Neural cell (in vitro differentiated cells): ENCODE measurements at regions not wholly inside any gene's neighbourhood (a gene's known extent, or its start where the extent isn't known, plus 50 kb on each side); places are given as distances from the start of the nearest gene placed in this dataset.

Experiments
- H2AFZ ChIP-seq: fragments of 200-600, 300-800 bp; sonication (generic), shearing (Covaris generic); 2 replicates; pipeline ENCODE4 v1.6.0; 2014; ENCODE audit warnings: low read depth, mild to moderate bottlenecking, antibody characterized with exemption, low read length, moderate library complexity
- H3F3A ChIP-seq: fragments of 200-600 bp; shearing (Covaris generic); 2 replicates; pipeline ENCODE4 v1.6.1; 2016; ENCODE audit warnings: mild to moderate bottlenecking, moderate library complexity, mixed read lengths, antibody characterized with exemption, low read length; ENCODE audit not compliant: insufficient read depth, poor library complexity, severe bottlenecking
- H3K27ac ChIP-seq: fragments of 200-600, 300-800 bp; sonication (generic), shearing (Covaris generic); 2 replicates; pipeline ENCODE4 v1.5.1; 2014; ENCODE audit warnings: mild to moderate bottlenecking, low read length, moderate library complexity
- H3K27me3 ChIP-seq: fragments of 300-800, 200-600 bp; sonication (generic), shearing (Covaris generic); 2 replicates; pipeline ENCODE4 v1.6.0; 2014; ENCODE audit warnings: mild to moderate bottlenecking, low read depth, low read length, moderate library complexity; ENCODE audit not compliant: insufficient read depth
- H3K36me3 ChIP-seq: fragments of 300-800, 200-600 bp; sonication (generic), shearing (Covaris generic); 2 replicates; pipeline ENCODE4 v1.5.1; 2014; ENCODE audit warnings: mild to moderate bottlenecking, antibody characterized with exemption, low read length, moderate library complexity; ENCODE audit not compliant: insufficient read depth
- H3K4me2 ChIP-seq: fragments of 300-800, 200-600 bp; sonication (generic), shearing (Covaris generic); 2 replicates; pipeline ENCODE4 v1.6.0; 2014; ENCODE audit warnings: mild to moderate bottlenecking, low read length
- H3K4me3 ChIP-seq: fragments of 300-800, 200-600 bp; sonication (generic), shearing (Covaris generic); 2 replicates; pipeline ENCODE4 v1.5.1; 2014; ENCODE audit warnings: mild to moderate bottlenecking, low read length, moderate library complexity
- H3K79me2 ChIP-seq: fragments of 200-600 bp; shearing (Covaris generic); replicated peaks from 2 replicates; pipeline ENCODE4 v1.6.0; 2014; ENCODE audit warnings: mild to moderate bottlenecking, low read length, moderate library complexity; ENCODE audit not compliant: insufficient read depth
- H3K9ac ChIP-seq: fragments of 300-800, 200-600 bp; sonication (generic), shearing (Covaris generic); 2 replicates; pipeline ENCODE4 v1.6.1; 2016; ENCODE audit warnings: mild to moderate bottlenecking, low read length, mixed read lengths
- H3K9me2 ChIP-seq: fragments of 200-600 bp; shearing (Covaris generic); 2 replicates; pipeline ENCODE4 v1.6.1; 2016; ENCODE audit warnings: mild to moderate bottlenecking, low read length, mixed read lengths; ENCODE audit not compliant: insufficient read depth
- H3K9me3 ChIP-seq: fragments of 200-600, 300-800 bp; sonication (generic), shearing (Covaris generic); 2 replicates; pipeline ENCODE4 v1.6.1; 2016; ENCODE audit warnings: mild to moderate bottlenecking, mixed run types, low read length, moderate library complexity, mixed read lengths
- H4K20me1 ChIP-seq: fragments of 200-600 bp; shearing (Covaris generic); 2 replicates; pipeline ENCODE4 v1.6.1; 2016; ENCODE audit warnings: mild to moderate bottlenecking, mixed run types; ENCODE audit not compliant: insufficient read depth
- CTCF ChIP-seq: fragments of 450-650 bp; IDR thresholded peaks from 2 replicates; pipeline ENCODE4 v1.5.1; 2014; ENCODE audit warnings: antibody characterized with exemption, mild to moderate bottlenecking, moderate library complexity; ENCODE audit not compliant: poor library complexity, severe bottlenecking
- EP300 ChIP-seq: fragments of 450-650 bp; conservative IDR thresholded peaks from 2 replicates; pipeline ENCODE4 v1.6.1; 2014; ENCODE audit warnings: antibody characterized with exemption, mild to moderate bottlenecking, moderate library complexity; ENCODE audit not compliant: poor library complexity, severe bottlenecking
- EZH2 ChIP-seq: fragments of 200-600, 300-800 bp; shearing (Covaris generic), sonication (generic); IDR thresholded peaks from 2 replicates; pipeline ENCODE4 v1.6.1; 2014; ENCODE audit warnings: antibody characterized with exemption, low read length, borderline replicate concordance, mild to moderate bottlenecking; ENCODE audit not compliant: insufficient read depth, poor library complexity, severe bottlenecking
- MXI1 ChIP-seq: fragments of 450-650 bp; conservative IDR thresholded peaks from 2 replicates; pipeline ENCODE4 v1.6.1; 2014; ENCODE audit warnings: antibody characterized with exemption, mild to moderate bottlenecking; ENCODE audit not compliant: poor library complexity, severe bottlenecking
- POLR2AphosphoS5 ChIP-seq: IDR thresholded peaks from 2 replicates; pipeline ENCODE4 v1.6.1; 2012
- RAD21 ChIP-seq: fragments of 450-650 bp; conservative IDR thresholded peaks from 2 replicates; pipeline ENCODE4 v1.6.1; 2014; ENCODE audit warnings: antibody characterized with exemption, mild to moderate bottlenecking, moderate library complexity
- SMC3 ChIP-seq: fragments of 450-650 bp; conservative IDR thresholded peaks from 2 replicates; pipeline ENCODE4 v1.6.1; 2014; ENCODE audit warnings: antibody characterized with exemption, mild to moderate bottlenecking, moderate library complexity; ENCODE audit not compliant: poor library complexity
- TAF1 ChIP-seq: IDR thresholded peaks from 2 replicates; pipeline ENCODE4 v1.6.1; 2012; ENCODE audit warnings: low read depth
- TF ChIP-seq, protein P1 (sequence below): IDR thresholded peaks from 2 replicates; pipeline ENCODE4 v1.6.1; 2012; ENCODE audit warnings: borderline replicate concordance

GRCh38 chr6:43859213-43859612 is 89.2 kb downstream of the VEGFA start:
- Histone ChIP-seq H3K9me2 (no peaks in the 10 kb centered on the region), H3K27me3 (no peaks in the 10 kb centered on the region), H3F3A (no peaks in the 10 kb centered on the region), H3K27ac (no peak overlapping the region), H2AFZ (no peak overlapping the region), H3K9me3 (no peaks in the 10 kb centered on the region), H3K79me2 (no peaks in the 10 kb centered on the region), H3K36me3 (no peaks in the 10 kb centered on the region), H3K9ac (no peak overlapping the region), H3K4me2 (no peak overlapping the region), H4K20me1 (no peaks in the 10 kb centered on the region), H3K4me3 (no peak overlapping the region)
- TF ChIP-seq POLR2AphosphoS5: no peak
- no peak for TF ChIP-seq MXI1
- no peak for TF ChIP-seq EZH2
- no peak for TF ChIP-seq RAD21
- TF ChIP-seq EP300: no peak
- TF ChIP-seq, protein P1, sequence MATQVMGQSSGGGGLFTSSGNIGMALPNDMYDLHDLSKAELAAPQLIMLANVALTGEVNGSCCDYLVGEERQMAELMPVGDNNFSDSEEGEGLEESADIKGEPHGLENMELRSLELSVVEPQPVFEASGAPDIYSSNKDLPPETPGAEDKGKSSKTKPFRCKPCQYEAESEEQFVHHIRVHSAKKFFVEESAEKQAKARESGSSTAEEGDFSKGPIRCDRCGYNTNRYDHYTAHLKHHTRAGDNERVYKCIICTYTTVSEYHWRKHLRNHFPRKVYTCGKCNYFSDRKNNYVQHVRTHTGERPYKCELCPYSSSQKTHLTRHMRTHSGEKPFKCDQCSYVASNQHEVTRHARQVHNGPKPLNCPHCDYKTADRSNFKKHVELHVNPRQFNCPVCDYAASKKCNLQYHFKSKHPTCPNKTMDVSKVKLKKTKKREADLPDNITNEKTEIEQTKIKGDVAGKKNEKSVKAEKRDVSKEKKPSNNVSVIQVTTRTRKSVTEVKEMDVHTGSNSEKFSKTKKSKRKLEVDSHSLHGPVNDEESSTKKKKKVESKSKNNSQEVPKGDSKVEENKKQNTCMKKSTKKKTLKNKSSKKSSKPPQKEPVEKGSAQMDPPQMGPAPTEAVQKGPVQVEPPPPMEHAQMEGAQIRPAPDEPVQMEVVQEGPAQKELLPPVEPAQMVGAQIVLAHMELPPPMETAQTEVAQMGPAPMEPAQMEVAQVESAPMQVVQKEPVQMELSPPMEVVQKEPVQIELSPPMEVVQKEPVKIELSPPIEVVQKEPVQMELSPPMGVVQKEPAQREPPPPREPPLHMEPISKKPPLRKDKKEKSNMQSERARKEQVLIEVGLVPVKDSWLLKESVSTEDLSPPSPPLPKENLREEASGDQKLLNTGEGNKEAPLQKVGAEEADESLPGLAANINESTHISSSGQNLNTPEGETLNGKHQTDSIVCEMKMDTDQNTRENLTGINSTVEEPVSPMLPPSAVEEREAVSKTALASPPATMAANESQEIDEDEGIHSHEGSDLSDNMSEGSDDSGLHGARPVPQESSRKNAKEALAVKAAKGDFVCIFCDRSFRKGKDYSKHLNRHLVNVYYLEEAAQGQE: no peak
- no peak for TF ChIP-seq TAF1
- no peak for TF ChIP-seq CTCF
- TF ChIP-seq SMC3: no peak

- H3K4me3 ChIP-seq: no peak overlapping the region
- H3K9me3 ChIP-seq: no peaks in the 10 kb centered on the region
- H3K27me3 ChIP-seq: no peaks in the 10 kb centered on the region
- no peak overlapping the region for H3K4me2 ChIP-seq
- no peaks in the 10 kb centered on the region for H3K36me3 ChIP-seq
- no peaks in the 10 kb centered on the region for H4K20me1 ChIP-seq
- no peak overlapping the region for H3K27ac ChIP-seq
- TF ChIP-seq, protein P1: no peak
- TF ChIP-seq CTCF (no peak), EZH2 (no peak), MXI1 (no peak), SMC3 (no peak)
- H3K9ac ChIP-seq: no peak overlapping the region
- H3K79me2 ChIP-seq: no peaks in the 10 kb centered on the region
- H2AFZ ChIP-seq: no peak overlapping the region
- H3F3A ChIP-seq: no peaks in the 10 kb centered on the region
- H3K9me2 ChIP-seq: no peaks in the 10 kb centered on the region
Observed at GRCh38 chr6:43858161-43859153, 88.4 kb downstream of the VEGFA start.
